ENCODE measurements at regions not wholly inside any gene's neighbourhood (a gene's known extent, or its start where the extent isn't known, plus 50 kb on each side); places are given as distances from the start of the nearest gene placed in this dataset.

- ATAC-seq, result no peak
- TF ChIP-seq EP300 (IDR thresholded peaks at IDR 0.05) (no peak), POLR2A (IDR thresholded peaks at IDR 0.05) (no peak), POLR2AphosphoS5 (IDR thresholded peaks at IDR 0.05) (no peak)
- TF ChIP-seq, protein P1, sequence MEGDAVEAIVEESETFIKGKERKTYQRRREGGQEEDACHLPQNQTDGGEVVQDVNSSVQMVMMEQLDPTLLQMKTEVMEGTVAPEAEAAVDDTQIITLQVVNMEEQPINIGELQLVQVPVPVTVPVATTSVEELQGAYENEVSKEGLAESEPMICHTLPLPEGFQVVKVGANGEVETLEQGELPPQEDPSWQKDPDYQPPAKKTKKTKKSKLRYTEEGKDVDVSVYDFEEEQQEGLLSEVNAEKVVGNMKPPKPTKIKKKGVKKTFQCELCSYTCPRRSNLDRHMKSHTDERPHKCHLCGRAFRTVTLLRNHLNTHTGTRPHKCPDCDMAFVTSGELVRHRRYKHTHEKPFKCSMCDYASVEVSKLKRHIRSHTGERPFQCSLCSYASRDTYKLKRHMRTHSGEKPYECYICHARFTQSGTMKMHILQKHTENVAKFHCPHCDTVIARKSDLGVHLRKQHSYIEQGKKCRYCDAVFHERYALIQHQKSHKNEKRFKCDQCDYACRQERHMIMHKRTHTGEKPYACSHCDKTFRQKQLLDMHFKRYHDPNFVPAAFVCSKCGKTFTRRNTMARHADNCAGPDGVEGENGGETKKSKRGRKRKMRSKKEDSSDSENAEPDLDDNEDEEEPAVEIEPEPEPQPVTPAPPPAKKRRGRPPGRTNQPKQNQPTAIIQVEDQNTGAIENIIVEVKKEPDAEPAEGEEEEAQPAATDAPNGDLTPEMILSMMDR (IDR thresholded peaks at IDR 0.05), result no peak
- WGBS, 2 donors (ENCODE audit: low coverage in 1 of 2), result 76 to 90% methylated on average over 4 of the region's 4 CpGs
- no peak overlapping the region for H3K27ac ChIP-seq
- no peaks in the 10 kb centered on the region for H3K27me3 ChIP-seq
- no peak overlapping the region for H3K4me3 ChIP-seq
- no peaks in the 10 kb centered on the region for H3K36me3 ChIP-seq
- H3K9me3 ChIP-seq, result no peaks in the 10 kb centered on the region
- H3K4me1 ChIP-seq, result no peaks in the 10 kb centered on the region
Measured at GRCh38 chr1:99566290-99567021, 79.5 kb upstream of the PALMD start.

DNA sequence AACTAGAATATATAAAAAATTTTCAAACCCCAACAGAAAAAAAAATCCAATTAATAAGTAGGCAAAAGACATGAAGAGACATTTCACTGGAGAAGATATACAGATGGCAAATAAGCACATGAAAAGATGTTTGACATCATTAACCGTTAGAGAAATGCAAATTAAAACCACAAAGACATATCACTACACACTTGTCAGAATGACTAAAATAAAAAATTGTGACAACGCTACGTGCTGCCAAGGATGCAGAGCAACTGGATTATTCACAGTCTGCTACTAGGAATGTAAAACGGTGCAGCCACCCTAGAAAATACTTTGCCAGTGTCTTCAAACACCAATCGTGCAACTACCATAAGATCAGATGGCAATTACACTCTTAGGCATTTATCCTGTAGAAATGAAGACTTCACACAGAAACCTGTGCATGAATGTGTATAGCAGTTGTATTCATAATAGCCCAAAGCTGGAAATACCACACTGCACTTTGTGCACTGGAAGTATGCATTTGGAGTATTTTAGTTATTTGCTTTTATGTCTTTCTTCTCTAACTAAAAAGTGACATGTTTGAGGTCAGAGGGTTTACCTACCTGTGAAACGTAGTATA is 75.3 kb upstream of the PALMD start:
- no peak for ATAC-seq
- H3K9me3 ChIP-seq, result no peaks in the 10 kb centered on the region
- no peak overlapping the region for H3K27ac ChIP-seq
- no peak overlapping the region for H3K4me3 ChIP-seq
- no peaks in the 10 kb centered on the region for H3K27me3 ChIP-seq
- WGBS, 2 donors (ENCODE audit: low coverage in 1 of 2), result 24 to 66% methylated on average over 6 of the region's 6 CpGs
- peaks cover 0 to 4% (median 0%) of the 10 kb centered on the region in 3 donors for H3K4me1 ChIP-seq
- no peaks in the 10 kb centered on the region for H3K36me3 ChIP-seq
- no peak for TF ChIP-seq POLR2AphosphoS5 (IDR thresholded peaks at IDR 0.05)
- TF ChIP-seq POLR2A (IDR thresholded peaks at IDR 0.05), result no peak
- TF ChIP-seq, protein P1 (IDR thresholded peaks at IDR 0.05), result no peak
- no peak for TF ChIP-seq EP300 (IDR thresholded peaks at IDR 0.05)

DNA sequence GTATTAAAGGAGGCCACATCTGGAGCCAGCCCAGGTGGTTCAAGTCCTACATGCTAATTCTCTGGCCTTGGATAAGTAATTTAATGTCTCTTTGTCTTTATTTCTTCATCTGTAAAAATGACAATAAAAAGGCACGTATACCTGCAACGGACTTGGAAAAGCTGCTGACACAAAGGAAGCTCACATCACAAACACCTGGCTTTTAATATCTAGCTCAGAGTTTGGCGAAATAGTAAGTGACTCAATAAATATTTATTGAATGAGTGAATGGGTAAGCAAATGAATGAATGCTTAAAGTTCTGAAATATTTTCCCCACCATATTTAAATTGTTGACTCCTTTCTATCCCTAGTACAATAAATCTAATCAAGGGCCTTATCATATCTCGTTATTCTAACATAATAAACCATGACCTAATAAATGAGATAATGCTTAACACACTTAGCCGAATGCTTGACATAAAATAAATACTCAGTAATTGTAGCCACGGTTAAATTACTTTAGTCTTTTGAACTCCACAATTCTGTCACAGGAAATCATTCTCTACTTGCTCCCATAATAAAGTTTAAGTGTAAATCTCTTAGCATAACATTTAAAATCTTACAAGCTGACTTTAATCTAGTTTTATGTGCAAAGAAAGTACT is 74.7 kb upstream of the PALMD start:
- no peak for ATAC-seq
- Histone ChIP-seq H3K4me3 (no peak overlapping the region), H3K36me3 (no peaks in the 10 kb centered on the region), H3K4me1 (peaks cover 0 to 4% (median 0%) of the 10 kb centered on the region in 3 donors), H3K27me3 (no peaks in the 10 kb centered on the region), H3K9me3 (no peaks in the 10 kb centered on the region), H3K27ac (no peak overlapping the region)
- TF ChIP-seq, protein P1 (IDR thresholded peaks at IDR 0.05), result no peak
- TF ChIP-seq POLR2A (IDR thresholded peaks at IDR 0.05) (no peak), EP300 (IDR thresholded peaks at IDR 0.05) (no peak), POLR2AphosphoS5 (IDR thresholded peaks at IDR 0.05) (no peak)
- WGBS, 2 donors (ENCODE audit: low coverage in 1 of 2), result 38 to 60% methylated on average over 6 of the region's 6 CpGs

GRCh38 chr1:99573431-99574217 is 72.3 kb upstream of the PALMD start:
- TF ChIP-seq EP300 (IDR thresholded peaks at IDR 0.05), result no peak
- 80 to 82% methylated on average over 1 to 3 of the region's 3 CpGs for WGBS, 2 donors (ENCODE audit: low coverage in 1 of 2)
- H3K27ac ChIP-seq, result no peak overlapping the region
- no peaks in the 10 kb centered on the region for H3K9me3 ChIP-seq
- no peaks in the 10 kb centered on the region for H3K36me3 ChIP-seq
- H3K27me3 ChIP-seq, result no peaks in the 10 kb centered on the region
- no peak overlapping the region for H3K4me3 ChIP-seq
- peaks cover 0 to 4% (median 0%) of the 10 kb centered on the region in 3 donors for H3K4me1 ChIP-seq
- ATAC-seq, result no peak

GRCh38 chr1:99577313-99577712 is 68.6 kb upstream of the PALMD start:
- Histone ChIP-seq H3K27me3 (no peaks in the 10 kb centered on the region), H3K4me3 (no peak overlapping the region), H3K9me3 (no peaks in the 10 kb centered on the region), H3K36me3 (no peaks in the 10 kb centered on the region), H3K4me1 (peaks cover 0 to 4% (median 0%) of the 10 kb centered on the region in 3 donors), H3K27ac (no peak overlapping the region)
- 71 to 72% methylated on average over 1 to 3 of the region's 3 CpGs for WGBS, 2 donors (ENCODE audit: low coverage in 1 of 2)
- ATAC-seq, result no peak
- TF ChIP-seq EP300 (IDR thresholded peaks at IDR 0.05) (no peak), POLR2AphosphoS5 (IDR thresholded peaks at IDR 0.05) (no peak), POLR2A (IDR thresholded peaks at IDR 0.05) (no peak)
- TF ChIP-seq, protein P1 (IDR thresholded peaks at IDR 0.05), result no peak

Measured in gastroesophageal sphincter (tissue), 4 donors.